Neutrophil (primary cell): ENCODE measurements at regions not wholly inside any gene's neighbourhood (a gene's known extent, or its start where the extent isn't known, plus 50 kb on each side); places are given as distances from the start of the nearest gene placed in this dataset.

Experiments used
- H3K27ac ChIP-seq: fragments of 200-600 bp; sonication (generic); 2 replicates; pipeline ENCODE4 v1.5.1; 2016; ENCODE audit warnings: mild to moderate bottlenecking, moderate library complexity
- H3K27me3 ChIP-seq: fragments of 200-600 bp; sonication (generic); 2 replicates; pipeline ENCODE4 v1.6.0; 2016; ENCODE audit warnings: mild to moderate bottlenecking
- H3K36me3 ChIP-seq: fragments of 200-600 bp; sonication (generic); 2 replicates; pipeline ENCODE4 v1.5.1; 2017
- H3K4me1 ChIP-seq, 2 experiments: fragments of 200-600 bp in 1 of 2; sonication (generic) in 1 of 2; 1 replicate in 1 of 2; 2 replicates in 1 of 2; pipeline versions ENCODE4 v1.5.1 to v1.6.1; 2013 to 2016; ENCODE audit warnings: low read depth in 1 of 2, low read length in 1 of 2, mild to moderate bottlenecking in 1 of 2, moderate library complexity in 1 of 2; ENCODE audit not compliant: control insufficient read depth in 1 of 2, insufficient read depth in 1 of 2
- H3K4me3 ChIP-seq, 2 experiments: fragments of 200-600 bp in 1 of 2; sonication (generic) in 1 of 2; 1 replicate in 1 of 2; 2 replicates in 1 of 2; pipeline ENCODE4 v1.5.1; 2013 to 2016; ENCODE audit warnings: low read depth in 1 of 2, low read length in 1 of 2, mild to moderate bottlenecking in 1 of 2, moderate library complexity in 1 of 2
- H3K9me3 ChIP-seq: fragments of 200-600 bp; sonication (generic); 2 replicates; pipeline ENCODE4 v1.5.1; 2016
- CTCF ChIP-seq: fragments of 200-600 bp; sonication (generic); IDR thresholded peaks from 2 replicates; pipeline ENCODE4 v1.5.1; 2016; ENCODE audit warnings: antibody characterized with exemption

- Histone ChIP-seq H3K4me3 (no peak overlapping the region), H3K27me3 (no peaks in the 10 kb centered on the region), H3K36me3 (no peaks in the 10 kb centered on the region), H3K4me1 (no peaks in the 10 kb centered on the region), H3K9me3 (no peaks in the 10 kb centered on the region), H3K27ac (no peak overlapping the region)
- TF ChIP-seq CTCF, result no peak
Observed at GRCh38 chr2:118591223-118591622, 256.2 kb downstream of the EN1 start.

GRCh38 chr2:118589721-118590120, 257.7 kb downstream of the EN1 start:
- no peak overlapping the region for H3K27ac ChIP-seq
- no peaks in the 10 kb centered on the region for H3K36me3 ChIP-seq
- H3K9me3 ChIP-seq, result no peaks in the 10 kb centered on the region
- TF ChIP-seq CTCF, result no peak
- H3K4me1 ChIP-seq, result no peaks in the 10 kb centered on the region
- H3K27me3 ChIP-seq, result no peaks in the 10 kb centered on the region
- no peak overlapping the region for H3K4me3 ChIP-seq

- no peak for TF ChIP-seq CTCF
- H3K4me3 ChIP-seq, result no peak overlapping the region
- no peaks in the 10 kb centered on the region for H3K36me3 ChIP-seq
- no peaks in the 10 kb centered on the region for H3K4me1 ChIP-seq
- no peak overlapping the region for H3K27ac ChIP-seq
- no peaks in the 10 kb centered on the region for H3K9me3 ChIP-seq
- H3K27me3 ChIP-seq, result no peaks in the 10 kb centered on the region
Observed at GRCh38 chr2:118588850-118589249, 258.6 kb downstream of the EN1 start.

- Histone ChIP-seq H3K4me3 (no peak overlapping the region), H3K9me3 (no peaks in the 10 kb centered on the region), H3K27ac (no peak overlapping the region), H3K4me1 (no peaks in the 10 kb centered on the region), H3K27me3 (no peaks in the 10 kb centered on the region), H3K36me3 (no peaks in the 10 kb centered on the region)
- TF ChIP-seq CTCF, result no peak
Observed at GRCh38 chr2:118586312-118586711, 261.1 kb downstream of the EN1 start.

- Histone ChIP-seq H3K27me3 (no peaks in the 10 kb centered on the region), H3K36me3 (no peaks in the 10 kb centered on the region), H3K27ac (no peak overlapping the region), H3K4me1 (no peaks in the 10 kb centered on the region), H3K9me3 (no peaks in the 10 kb centered on the region), H3K4me3 (no peak overlapping the region)
- TF ChIP-seq CTCF, result no peak
Observed at GRCh38 chr2:118584877-118585276, 262.6 kb downstream of the EN1 start.

GRCh38 chr2:118584062-118584749, 263.2 kb downstream of the EN1 start:
- Histone ChIP-seq H3K4me3 (no peak overlapping the region), H3K27ac (no peak overlapping the region), H3K4me1 (no peaks in the 10 kb centered on the region), H3K9me3 (no peaks in the 10 kb centered on the region), H3K27me3 (no peaks in the 10 kb centered on the region), H3K36me3 (no peaks in the 10 kb centered on the region)
- TF ChIP-seq CTCF, result no peak
